ENCODE measurements at regions not wholly inside any gene's neighbourhood (a gene's known extent, or its start where the extent isn't known, plus 50 kb on each side); places are given as distances from the start of the nearest gene placed in this dataset.

GRCh38 chr3:106783231-106783630 is 594.0 kb upstream of the CCDC54 start:
- no peak for TF ChIP-seq CTCF (conservative IDR thresholded peaks at IDR 0.05; ENCODE audit: low read depth, low read length)
- H3K4me3 ChIP-seq (ENCODE audit: low read depth, low read length) = no peak overlapping the region
- no peak for DNase-seq (ENCODE audit: low read depth)

GRCh38 chr3:106789276-106789675 is 588.0 kb upstream of the CCDC54 start:
- no peak for TF ChIP-seq CTCF (conservative IDR thresholded peaks at IDR 0.05; ENCODE audit: low read depth, low read length)
- no peak for DNase-seq (ENCODE audit: low read depth)

DNA sequence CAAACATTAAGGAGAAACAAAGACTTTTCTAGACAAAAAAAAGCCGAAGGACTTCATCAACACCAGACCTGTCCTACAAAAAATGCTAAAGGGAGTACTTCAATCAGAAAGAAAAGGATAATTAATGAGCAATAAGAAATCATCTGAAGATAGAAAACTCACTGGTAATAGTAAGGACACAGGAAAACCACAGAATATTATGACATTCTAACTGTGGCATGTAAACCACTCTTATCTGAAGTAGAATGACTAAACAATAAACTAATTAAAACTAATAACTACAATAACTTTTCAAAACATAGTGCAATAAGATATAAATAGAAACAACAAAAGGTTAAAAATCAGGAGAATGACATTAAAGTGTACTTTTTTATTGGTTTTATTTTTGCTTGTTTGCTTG is 584.5 kb upstream of the CCDC54 start:
- no peak for TF ChIP-seq CTCF (conservative IDR thresholded peaks at IDR 0.05; ENCODE audit: low read depth, low read length)
- no peak overlapping the region for H3K4me3 ChIP-seq (ENCODE audit: low read depth, low read length)
- no peak for DNase-seq (ENCODE audit: low read depth)

More at GRCh38 chr3:106789276-106789675, 588.0 kb upstream of the CCDC54 start:
- H3K4me3 ChIP-seq (ENCODE audit: low read depth, low read length) = no peak overlapping the region

DNA sequence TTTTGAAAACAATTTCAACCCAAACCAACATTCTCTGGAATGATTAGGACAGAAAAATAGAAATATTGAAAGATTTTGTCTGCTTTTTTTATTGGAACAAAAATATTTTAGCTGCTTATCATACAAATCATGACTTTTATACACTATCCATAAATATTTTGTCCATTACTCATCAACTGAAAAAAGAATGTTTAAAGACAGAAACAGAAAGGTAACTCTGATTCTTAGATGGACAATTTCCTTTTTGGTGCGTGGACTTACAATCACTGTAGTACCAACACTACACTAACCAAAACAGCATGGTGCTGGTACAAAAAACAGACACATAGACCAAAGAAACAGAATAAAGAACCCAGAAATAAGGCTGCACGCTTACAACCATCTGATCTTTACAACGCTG is 582.8 kb upstream of the CCDC54 start:
- TF ChIP-seq CTCF (conservative IDR thresholded peaks at IDR 0.05; ENCODE audit: low read depth, low read length) = no peak
- no peak overlapping the region for H3K4me3 ChIP-seq (ENCODE audit: low read depth, low read length)
- no peak for DNase-seq (ENCODE audit: low read depth)

GRCh38 chr3:106795553-106795952 is 581.7 kb upstream of the CCDC54 start:
- DNase-seq (ENCODE audit: low read depth) = no peak
- no peak overlapping the region for H3K4me3 ChIP-seq (ENCODE audit: low read depth, low read length)
- TF ChIP-seq CTCF (conservative IDR thresholded peaks at IDR 0.05; ENCODE audit: low read depth, low read length) = no peak

- no peak for TF ChIP-seq CTCF (conservative IDR thresholded peaks at IDR 0.05; ENCODE audit: low read depth, low read length)
- no peak overlapping the region for H3K4me3 ChIP-seq (ENCODE audit: low read depth, low read length)
- DNase-seq (ENCODE audit: low read depth) = peak; percentile 81
Measured at GRCh38 chr3:106797461-106797860, 579.8 kb upstream of the CCDC54 start.

DNA sequence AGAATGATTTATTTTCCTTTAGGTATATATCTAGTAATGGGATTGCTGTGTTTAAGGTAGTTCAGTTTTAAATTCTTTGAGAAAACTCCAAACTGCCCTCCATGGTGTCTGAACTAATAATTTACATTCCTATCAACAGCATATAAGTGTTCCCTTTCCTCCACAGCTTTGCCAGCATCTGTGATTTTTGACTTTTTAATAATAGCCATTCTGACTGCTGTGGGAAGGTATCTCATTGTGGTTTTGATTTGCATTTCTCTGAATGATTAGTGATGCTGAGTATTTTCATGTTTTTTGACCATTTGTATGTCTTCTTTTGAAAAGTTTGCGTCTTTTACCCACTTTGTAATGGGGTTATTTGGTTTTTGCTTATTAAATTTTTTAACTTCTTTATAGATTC is 571.6 kb upstream of the CCDC54 start:
- no peak for TF ChIP-seq CTCF (conservative IDR thresholded peaks at IDR 0.05; ENCODE audit: low read depth, low read length)
- DNase-seq (ENCODE audit: low read depth) = no peak

More for the DNA sequence above, 571.6 kb upstream of the CCDC54 start:
- no peak overlapping the region for H3K4me3 ChIP-seq (ENCODE audit: low read depth, low read length)
